ENCODE measurements at regions not wholly inside any gene's neighbourhood (a gene's known extent, or its start where the extent isn't known, plus 50 kb on each side); places are given as distances from the start of the nearest gene placed in this dataset.

DNA sequence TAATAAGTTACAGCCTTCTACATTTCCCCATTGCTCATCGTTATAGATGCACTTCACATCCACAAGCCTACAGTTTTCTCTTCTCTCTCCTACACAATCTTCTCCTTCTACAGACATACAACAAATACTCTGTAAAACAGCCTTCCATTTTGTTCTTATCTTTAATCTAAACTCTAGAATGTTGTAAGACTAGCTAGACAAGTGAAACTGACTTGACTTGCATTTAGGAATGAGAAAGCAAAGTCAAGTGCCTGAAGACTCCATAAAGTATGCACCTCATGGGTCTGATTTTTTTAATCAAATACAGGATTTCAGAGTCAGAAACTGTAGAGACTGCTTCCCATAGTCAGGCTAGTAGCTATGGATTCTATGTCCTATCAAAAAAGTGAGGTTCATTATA lies 190.3 kb downstream of the KLHL28 start:
- no peak for TF ChIP-seq POLR2AphosphoS5 (IDR thresholded peaks at IDR 0.05)
- TF ChIP-seq CTCF (IDR thresholded peaks at IDR 0.05), result no peak
